ENCODE measurements at regions not wholly inside any gene's neighbourhood (a gene's known extent, or its start where the extent isn't known, plus 50 kb on each side); places are given as distances from the start of the nearest gene placed in this dataset.
A peak's percentile ranks its signal among the peaks of the same experiment; 100 is the strongest.

DNA sequence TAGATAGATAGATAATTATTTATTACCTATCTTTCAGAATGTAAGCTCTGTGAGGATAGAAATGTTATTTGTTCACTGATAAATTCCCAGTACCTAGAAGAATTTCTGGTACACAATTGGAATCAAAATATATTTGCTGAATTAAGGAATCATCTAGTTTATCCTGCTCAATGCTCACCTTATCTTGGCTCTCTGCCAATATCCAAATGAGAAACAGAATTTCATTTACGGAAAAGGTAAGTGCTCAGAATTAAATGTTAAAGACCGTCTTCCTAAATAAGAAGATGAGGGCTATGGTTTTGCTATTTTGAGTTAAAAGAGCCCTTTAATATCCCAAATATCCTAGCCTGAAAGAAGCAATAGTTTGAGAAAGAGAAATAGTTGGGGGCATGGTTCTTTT is 232.1 kb upstream of the PDE4D start:
- Histone ChIP-seq H3K9me3 (ENCODE audit: control insufficient read depth, insufficient read depth, low read depth, low read length) (no peaks in the 10 kb centered on the region), H3K36me3 (ENCODE audit: control insufficient read depth, insufficient read depth, low read length) (no peaks in the 10 kb centered on the region), H3K9ac (ENCODE audit: insufficient read depth, low read length) (no peak overlapping the region), H3K79me2 (ENCODE audit: control insufficient read depth, insufficient read depth, low read length) (no peaks in the 10 kb centered on the region), H2AFZ (ENCODE audit: low read length) (no peak overlapping the region), H3K27ac (ENCODE audit: insufficient read depth, low read length) (no peak overlapping the region), H3K4me3 (replicated peaks in 1 of 4; ENCODE audit: control extremely low read depth in 1 of 4, insufficient read depth in 1 of 4, low read depth in 3 of 4, low read length in 4 of 4) (no peak overlapping the region), H3K27me3 (ENCODE audit: control insufficient read depth, insufficient read depth, low read length) (no peaks in the 10 kb centered on the region), H3K4me1 (ENCODE audit: control insufficient read depth, extremely low read depth, insufficient read depth, low read length) (no peaks in the 10 kb centered on the region), H4K20me1 (ENCODE audit: control insufficient read depth, extremely low read depth, insufficient read depth, low read length) (no peaks in the 10 kb centered on the region), H3K4me2 (ENCODE audit: extremely low read depth, insufficient read depth, low read length) (no peak overlapping the region)
- DNase-seq (ENCODE audit: low read depth in 2 of 2), result no peak
- TF ChIP-seq, protein P1, sequence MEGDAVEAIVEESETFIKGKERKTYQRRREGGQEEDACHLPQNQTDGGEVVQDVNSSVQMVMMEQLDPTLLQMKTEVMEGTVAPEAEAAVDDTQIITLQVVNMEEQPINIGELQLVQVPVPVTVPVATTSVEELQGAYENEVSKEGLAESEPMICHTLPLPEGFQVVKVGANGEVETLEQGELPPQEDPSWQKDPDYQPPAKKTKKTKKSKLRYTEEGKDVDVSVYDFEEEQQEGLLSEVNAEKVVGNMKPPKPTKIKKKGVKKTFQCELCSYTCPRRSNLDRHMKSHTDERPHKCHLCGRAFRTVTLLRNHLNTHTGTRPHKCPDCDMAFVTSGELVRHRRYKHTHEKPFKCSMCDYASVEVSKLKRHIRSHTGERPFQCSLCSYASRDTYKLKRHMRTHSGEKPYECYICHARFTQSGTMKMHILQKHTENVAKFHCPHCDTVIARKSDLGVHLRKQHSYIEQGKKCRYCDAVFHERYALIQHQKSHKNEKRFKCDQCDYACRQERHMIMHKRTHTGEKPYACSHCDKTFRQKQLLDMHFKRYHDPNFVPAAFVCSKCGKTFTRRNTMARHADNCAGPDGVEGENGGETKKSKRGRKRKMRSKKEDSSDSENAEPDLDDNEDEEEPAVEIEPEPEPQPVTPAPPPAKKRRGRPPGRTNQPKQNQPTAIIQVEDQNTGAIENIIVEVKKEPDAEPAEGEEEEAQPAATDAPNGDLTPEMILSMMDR (conservative IDR thresholded peaks at IDR 0.05 in 1 of 2, IDR thresholded peaks at IDR 0.05 in 1 of 2; ENCODE audit: low read depth in 1 of 2, low read length in 2 of 2), result no peak
- no peak for TF ChIP-seq EZH2 (IDR thresholded peaks at IDR 0.05; ENCODE audit: low read length, missing control alignments)

GRCh38 chr5:60102961-60103693 is 209.6 kb upstream of the PDE4D start:
- Histone ChIP-seq H4K20me1 (ENCODE audit: control insufficient read depth, extremely low read depth, insufficient read depth, low read length) (no peaks in the 10 kb centered on the region), H3K4me1 (ENCODE audit: control insufficient read depth, extremely low read depth, insufficient read depth, low read length) (no peaks in the 10 kb centered on the region), H3K9me3 (ENCODE audit: control insufficient read depth, insufficient read depth, low read depth, low read length) (no peaks in the 10 kb centered on the region), H3K36me3 (ENCODE audit: control insufficient read depth, insufficient read depth, low read length) (no peaks in the 10 kb centered on the region), H3K79me2 (ENCODE audit: control insufficient read depth, insufficient read depth, low read length) (no peaks in the 10 kb centered on the region), H3K4me3 (replicated peaks in 1 of 4; ENCODE audit: control extremely low read depth in 1 of 4, insufficient read depth in 1 of 4, low read depth in 3 of 4, low read length in 4 of 4) (no peak overlapping the region), H2AFZ (ENCODE audit: low read length) (no peak overlapping the region), H3K4me2 (ENCODE audit: extremely low read depth, insufficient read depth, low read length) (no peak overlapping the region), H3K27me3 (ENCODE audit: control insufficient read depth, insufficient read depth, low read length) (no peaks in the 10 kb centered on the region), H3K27ac (ENCODE audit: insufficient read depth, low read length) (no peak overlapping the region), H3K9ac (ENCODE audit: insufficient read depth, low read length) (no peak overlapping the region)
- no peak for TF ChIP-seq EZH2 (IDR thresholded peaks at IDR 0.05; ENCODE audit: low read length, missing control alignments)
- TF ChIP-seq, protein P1 (conservative IDR thresholded peaks at IDR 0.05 in 1 of 2, IDR thresholded peaks at IDR 0.05 in 1 of 2; ENCODE audit: low read depth in 1 of 2, low read length in 2 of 2), result no peak
- peak in 1 of 2 donors; percentile 78 for DNase-seq (ENCODE audit: low read depth in 2 of 2)

- no peaks in the 10 kb centered on the region for H3K27me3 ChIP-seq (ENCODE audit: control insufficient read depth, insufficient read depth, low read length)
- no peaks in the 10 kb centered on the region for H3K36me3 ChIP-seq (ENCODE audit: control insufficient read depth, insufficient read depth, low read length)
- DNase-seq (ENCODE audit: low read depth in 2 of 2), result peak in 1 of 2 donors; percentile 38
- H3K27ac ChIP-seq (ENCODE audit: insufficient read depth, low read length), result no peak overlapping the region
- TF ChIP-seq, protein P1 (conservative IDR thresholded peaks at IDR 0.05 in 1 of 2, IDR thresholded peaks at IDR 0.05 in 1 of 2; ENCODE audit: low read depth in 1 of 2, low read length in 2 of 2), result no peak
- TF ChIP-seq EZH2 (IDR thresholded peaks at IDR 0.05; ENCODE audit: low read length, missing control alignments), result no peak
- no peak overlapping the region for H2AFZ ChIP-seq (ENCODE audit: low read length)
- no peak overlapping the region for H3K4me3 ChIP-seq (replicated peaks in 1 of 4; ENCODE audit: control extremely low read depth in 1 of 4, insufficient read depth in 1 of 4, low read depth in 3 of 4, low read length in 4 of 4)
- H3K4me1 ChIP-seq (ENCODE audit: control insufficient read depth, extremely low read depth, insufficient read depth, low read length), result no peaks in the 10 kb centered on the region
- no peaks in the 10 kb centered on the region for H4K20me1 ChIP-seq (ENCODE audit: control insufficient read depth, extremely low read depth, insufficient read depth, low read length)
- H3K9me3 ChIP-seq (ENCODE audit: control insufficient read depth, insufficient read depth, low read depth, low read length), result no peaks in the 10 kb centered on the region
- H3K4me2 ChIP-seq (ENCODE audit: extremely low read depth, insufficient read depth, low read length), result no peak overlapping the region
- H3K9ac ChIP-seq (ENCODE audit: insufficient read depth, low read length), result no peak overlapping the region
- H3K79me2 ChIP-seq (ENCODE audit: control insufficient read depth, insufficient read depth, low read length), result no peaks in the 10 kb centered on the region
Observed at GRCh38 chr5:60101573-60101972, 208.0 kb upstream of the PDE4D start.
